22Rv1 (cell line): ENCODE measurements at regions not wholly inside any gene's neighbourhood (a gene's known extent, or its start where the extent isn't known, plus 50 kb on each side); places are given as distances from the start of the nearest gene placed in this dataset.

Experiments
- CTCF ChIP-seq: fragments of 450-650 bp; IDR thresholded peaks from 2 replicates; pipeline ENCODE4 v1.5.1; 2017; ENCODE audit warnings: mild to moderate bottlenecking
- ZFX ChIP-seq: fragments of 450-650 bp; IDR thresholded peaks from 2 replicates; pipeline ENCODE4 v1.6.1; 2017; ENCODE audit warnings: antibody characterized with exemption, borderline replicate concordance

GRCh38 chr3:170728181-170728580 lies 141.8 kb downstream of the RPL22L1 start:
- no peak for TF ChIP-seq CTCF
- TF ChIP-seq ZFX: no peak
